ENCODE measurements at regions not wholly inside any gene's neighbourhood (a gene's known extent, or its start where the extent isn't known, plus 50 kb on each side); places are given as distances from the start of the nearest gene placed in this dataset.

- DNase-seq (ENCODE audit: low read depth), result no peak
- TF ChIP-seq, protein P1, sequence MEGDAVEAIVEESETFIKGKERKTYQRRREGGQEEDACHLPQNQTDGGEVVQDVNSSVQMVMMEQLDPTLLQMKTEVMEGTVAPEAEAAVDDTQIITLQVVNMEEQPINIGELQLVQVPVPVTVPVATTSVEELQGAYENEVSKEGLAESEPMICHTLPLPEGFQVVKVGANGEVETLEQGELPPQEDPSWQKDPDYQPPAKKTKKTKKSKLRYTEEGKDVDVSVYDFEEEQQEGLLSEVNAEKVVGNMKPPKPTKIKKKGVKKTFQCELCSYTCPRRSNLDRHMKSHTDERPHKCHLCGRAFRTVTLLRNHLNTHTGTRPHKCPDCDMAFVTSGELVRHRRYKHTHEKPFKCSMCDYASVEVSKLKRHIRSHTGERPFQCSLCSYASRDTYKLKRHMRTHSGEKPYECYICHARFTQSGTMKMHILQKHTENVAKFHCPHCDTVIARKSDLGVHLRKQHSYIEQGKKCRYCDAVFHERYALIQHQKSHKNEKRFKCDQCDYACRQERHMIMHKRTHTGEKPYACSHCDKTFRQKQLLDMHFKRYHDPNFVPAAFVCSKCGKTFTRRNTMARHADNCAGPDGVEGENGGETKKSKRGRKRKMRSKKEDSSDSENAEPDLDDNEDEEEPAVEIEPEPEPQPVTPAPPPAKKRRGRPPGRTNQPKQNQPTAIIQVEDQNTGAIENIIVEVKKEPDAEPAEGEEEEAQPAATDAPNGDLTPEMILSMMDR (IDR thresholded peaks at IDR 0.05; ENCODE audit: insufficient read depth, low read depth, low read length, missing control alignments), result no peak
- H3K4me3 ChIP-seq (ENCODE audit: low read depth, low read length), result no peak overlapping the region
These were observed 115.4 kb upstream of the STK26 start for GRCh38 chrX:131907488-131908314.

DNA sequence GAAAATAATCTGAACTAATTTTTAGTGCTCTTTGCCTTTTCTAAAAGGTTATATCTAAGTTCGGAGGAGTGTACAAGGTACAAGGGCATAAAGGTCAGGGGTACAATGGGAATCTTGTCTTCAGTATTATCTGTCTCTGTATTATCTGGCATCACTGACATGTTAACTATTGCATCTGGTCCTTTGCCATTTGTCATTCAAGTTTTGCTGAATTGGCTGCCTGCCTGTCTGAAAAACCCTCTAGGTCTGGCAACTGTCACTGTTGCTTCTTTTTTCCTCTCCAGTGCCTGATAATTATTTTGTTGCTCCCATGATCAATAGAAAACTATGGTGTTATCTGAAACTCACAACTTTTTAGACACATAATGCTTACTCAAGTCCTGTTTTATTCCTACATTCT lies 112.5 kb upstream of the STK26 start:
- H3K4me3 ChIP-seq (ENCODE audit: low read depth, low read length), result no peak overlapping the region
- TF ChIP-seq, protein P1 (IDR thresholded peaks at IDR 0.05; ENCODE audit: insufficient read depth, low read depth, low read length, missing control alignments), result no peak
- no peak for DNase-seq (ENCODE audit: low read depth)

DNA sequence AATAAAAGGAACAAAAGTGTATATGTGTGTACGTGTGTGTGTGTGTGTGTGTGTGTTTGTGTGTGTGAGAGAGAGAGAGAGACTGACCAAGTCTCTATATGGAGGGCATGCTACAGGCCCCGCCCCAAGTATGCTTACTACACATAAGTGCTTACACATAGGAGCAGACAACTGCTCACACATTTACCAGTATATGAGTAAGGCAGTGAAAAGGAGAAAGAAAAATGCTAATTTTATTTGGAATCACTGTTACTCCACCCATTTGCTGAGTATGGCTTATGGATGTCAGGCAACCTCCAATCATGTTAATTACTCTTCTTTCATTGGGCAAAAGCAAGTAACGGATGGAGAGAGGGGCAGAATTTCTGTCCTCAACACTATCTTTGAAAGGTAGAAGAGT lies 107.6 kb upstream of the STK26 start:
- H3K4me3 ChIP-seq (ENCODE audit: low read depth, low read length), result no peak overlapping the region
- DNase-seq (ENCODE audit: low read depth), result no peak
- TF ChIP-seq, protein P1 (IDR thresholded peaks at IDR 0.05; ENCODE audit: insufficient read depth, low read depth, low read length, missing control alignments), result no peak

GRCh38 chrX:131917588-131917987 lies 105.5 kb upstream of the STK26 start:
- no peak overlapping the region for H3K4me3 ChIP-seq (ENCODE audit: low read depth, low read length)
- no peak for DNase-seq (ENCODE audit: low read depth)
- TF ChIP-seq, protein P1 (IDR thresholded peaks at IDR 0.05; ENCODE audit: insufficient read depth, low read depth, low read length, missing control alignments), result no peak

DNA sequence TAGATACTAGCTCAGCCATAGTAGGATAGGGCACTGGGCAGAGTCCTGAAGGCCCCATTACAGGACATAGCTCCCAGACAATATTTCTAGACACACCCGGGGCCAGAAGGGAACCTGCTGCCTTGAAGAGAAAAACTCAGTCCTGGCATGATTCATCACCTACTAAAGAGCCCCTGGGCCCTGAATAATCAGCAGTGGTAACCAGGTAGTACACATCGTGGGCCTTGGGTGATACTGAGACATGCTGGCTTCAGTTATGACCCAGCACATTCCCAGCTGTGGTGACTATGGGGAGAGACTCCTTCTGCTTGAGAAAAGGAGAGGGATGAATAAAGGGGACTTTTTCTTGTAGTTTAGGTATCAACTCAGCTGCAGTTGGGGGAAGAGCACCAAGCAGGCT lies 104.3 kb upstream of the STK26 start:
- TF ChIP-seq, protein P1 (IDR thresholded peaks at IDR 0.05; ENCODE audit: insufficient read depth, low read depth, low read length, missing control alignments), result no peak

DNA sequence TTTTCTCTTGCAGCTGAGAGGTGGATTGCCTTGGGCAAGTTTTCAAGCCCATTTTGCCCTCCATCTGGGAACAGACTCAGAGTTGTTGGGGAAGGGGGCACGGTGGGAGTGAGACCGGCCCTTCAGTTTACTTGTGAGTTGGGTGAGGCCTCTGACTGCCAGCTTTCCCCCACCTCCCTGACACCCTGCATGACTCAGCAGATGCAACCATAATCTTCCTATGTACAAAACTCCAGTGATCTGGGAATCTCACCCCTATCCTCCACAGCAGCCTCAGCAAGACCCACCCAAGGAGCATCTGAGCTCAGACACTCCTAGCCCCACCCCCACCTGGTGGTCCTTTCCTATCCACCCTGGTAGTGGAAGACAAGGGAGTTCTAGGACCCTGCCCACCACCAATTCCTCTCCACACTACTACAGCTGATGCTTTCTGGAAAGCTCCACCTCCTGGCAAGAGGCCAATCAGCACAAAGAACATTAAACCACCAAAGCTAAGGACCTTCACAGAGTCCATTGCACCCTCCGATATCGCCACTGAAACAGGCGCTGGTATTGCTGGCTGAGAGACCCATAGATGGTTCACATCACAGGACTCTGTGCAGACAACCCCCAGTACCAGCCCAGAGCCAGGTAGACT lies 99.4 kb upstream of the STK26 start:
- TF ChIP-seq, protein P1 (IDR thresholded peaks at IDR 0.05; ENCODE audit: insufficient read depth, low read depth, low read length, missing control alignments), result no peak
- H3K4me3 ChIP-seq (ENCODE audit: low read depth, low read length), result no peak overlapping the region
- DNase-seq (ENCODE audit: low read depth), result no peak

More for the DNA sequence above, 104.3 kb upstream of the STK26 start:
- no peak overlapping the region for H3K4me3 ChIP-seq (ENCODE audit: low read depth, low read length)
- DNase-seq (ENCODE audit: low read depth), result no peak

All from GM12865 (cell line).